Islet of Langerhans (tissue), 1 donor: ENCODE measurements at regions not wholly inside any gene's neighbourhood (a gene's known extent, or its start where the extent isn't known, plus 50 kb on each side); places are given as distances from the start of the nearest gene placed in this dataset.

Experiments
- FAIRE-seq: peaks from one replicate; lab custom pipeline; 2011; peaks lifted over from hg19 to GRCh38; lab: Jason Lieb, UNC

DNA sequence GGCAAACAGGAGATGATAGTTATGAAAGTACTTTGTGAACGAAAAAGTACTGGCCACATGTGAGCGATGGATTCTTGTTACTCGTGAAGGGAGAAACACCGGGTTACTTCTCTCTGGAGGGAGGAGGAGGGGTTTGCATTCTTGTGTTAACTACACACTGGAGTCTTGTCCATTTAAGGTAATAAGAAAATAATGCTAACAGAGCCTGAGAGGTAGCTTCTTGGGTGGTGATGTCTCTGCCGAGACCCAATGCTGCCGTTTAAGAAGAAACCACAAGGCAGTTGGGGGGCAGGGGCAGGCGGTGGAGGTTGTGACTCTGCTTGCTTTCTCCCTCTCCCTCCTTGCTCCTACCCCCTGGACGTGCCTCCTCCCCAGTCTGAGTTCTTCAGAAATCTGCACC is 100.9 kb upstream of the ROPN1 start:
- FAIRE-seq: no peak

DNA sequence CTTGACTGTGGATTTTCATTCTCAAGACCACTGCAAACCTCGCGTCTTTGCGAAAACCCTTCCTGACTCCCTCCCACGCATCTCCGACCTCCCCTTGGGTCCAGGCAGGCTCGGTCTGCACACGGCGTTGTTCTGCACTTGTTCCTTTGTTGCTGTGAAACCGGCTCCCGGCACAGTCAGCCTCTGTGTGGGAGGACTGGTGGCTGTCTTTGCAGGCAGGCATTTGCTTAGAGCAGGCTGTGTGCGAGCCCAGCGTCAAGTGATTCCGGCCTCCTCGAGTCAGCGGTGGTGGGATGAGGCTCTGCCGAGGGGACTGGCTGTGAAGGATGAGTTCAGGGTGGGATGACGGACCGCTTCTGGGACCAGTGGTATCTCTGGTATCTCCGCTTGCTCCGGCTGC is 102.6 kb upstream of the ROPN1 start:
- FAIRE-seq: no peak

GRCh38 chr3:124097362-124098131 is 105.6 kb upstream of the ROPN1 start:
- FAIRE-seq: no peak

DNA sequence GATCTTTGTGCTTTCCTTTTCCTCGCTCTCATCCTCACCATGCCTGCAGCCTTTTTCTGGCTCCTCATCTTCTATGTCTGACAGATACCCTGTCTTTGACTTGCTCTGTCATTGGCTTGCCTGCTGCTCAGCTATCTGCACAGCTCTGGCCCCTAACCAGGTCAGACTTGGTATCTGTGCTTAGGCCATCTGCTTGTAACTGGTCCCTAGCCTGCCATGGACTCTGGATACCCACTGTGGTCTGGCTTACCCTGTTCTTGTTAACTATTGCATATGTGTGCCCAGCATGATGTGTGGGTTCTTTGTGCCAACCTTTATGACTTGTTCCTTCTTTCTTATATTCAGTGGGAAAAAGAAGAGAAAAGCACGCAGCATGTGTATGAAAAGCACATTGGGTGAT is 109.7 kb upstream of the ROPN1 start:
- FAIRE-seq: no peak

DNA sequence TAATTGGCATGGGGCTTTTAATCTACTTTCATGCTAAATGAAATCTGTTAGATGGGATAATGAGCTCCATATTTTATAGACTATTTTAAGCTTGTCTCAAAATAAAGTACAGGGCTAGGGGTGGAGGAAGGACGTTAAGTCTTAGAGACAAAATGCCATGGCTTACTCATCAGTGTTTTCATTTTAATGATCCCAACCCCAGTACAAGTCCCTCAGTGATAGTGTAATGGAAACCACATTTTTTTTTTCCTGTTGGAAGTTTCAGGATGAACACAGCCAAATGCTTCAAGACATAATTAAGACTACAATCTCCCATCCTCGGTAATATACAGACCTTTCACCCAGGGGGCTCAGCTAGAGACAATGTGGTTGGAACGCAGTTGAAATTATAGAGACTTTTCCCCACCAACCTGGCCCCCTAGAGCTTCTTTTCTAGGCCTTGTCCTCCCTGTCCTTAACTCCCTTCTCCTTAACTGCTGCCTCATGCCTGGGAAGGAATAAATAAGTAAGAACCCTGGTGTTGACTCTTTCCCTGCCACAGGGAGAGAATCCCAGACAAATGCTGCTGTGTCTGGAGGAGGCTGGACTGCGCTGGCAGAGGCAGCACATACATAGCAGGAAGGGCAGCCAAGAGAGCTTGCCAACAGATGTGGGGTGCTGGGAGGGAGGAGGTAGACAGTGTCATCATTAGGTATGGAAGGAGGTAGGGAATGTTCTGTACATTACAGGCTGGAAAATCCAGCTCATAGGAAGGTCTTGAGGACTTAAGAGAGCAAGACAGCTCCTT is 115.4 kb upstream of the ROPN1 start:
- no peak for FAIRE-seq

GRCh38 chr3:124108446-124108845 is 116.5 kb upstream of the ROPN1 start:
- FAIRE-seq: no peak

DNA sequence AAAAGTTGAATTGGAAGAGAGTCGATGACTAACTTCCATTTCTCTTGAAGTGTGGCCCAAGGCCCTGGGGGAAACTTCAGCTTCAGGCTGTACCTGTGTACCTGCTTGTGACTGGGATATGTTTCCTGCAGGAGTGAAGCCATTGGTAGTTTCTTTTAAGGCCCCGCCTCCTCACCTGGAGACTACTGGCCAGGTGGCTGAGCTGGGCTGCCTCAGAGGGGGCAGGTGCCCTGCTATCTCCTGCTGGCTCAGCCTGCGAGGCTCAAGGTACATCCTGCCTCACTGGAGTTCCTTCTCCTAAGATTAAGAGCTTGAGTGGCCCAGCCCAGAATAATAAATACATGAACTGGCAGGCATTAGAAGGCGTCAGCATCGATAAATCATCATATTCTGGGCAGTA is 121.6 kb upstream of the ROPN1 start:
- FAIRE-seq: no peak

DNA sequence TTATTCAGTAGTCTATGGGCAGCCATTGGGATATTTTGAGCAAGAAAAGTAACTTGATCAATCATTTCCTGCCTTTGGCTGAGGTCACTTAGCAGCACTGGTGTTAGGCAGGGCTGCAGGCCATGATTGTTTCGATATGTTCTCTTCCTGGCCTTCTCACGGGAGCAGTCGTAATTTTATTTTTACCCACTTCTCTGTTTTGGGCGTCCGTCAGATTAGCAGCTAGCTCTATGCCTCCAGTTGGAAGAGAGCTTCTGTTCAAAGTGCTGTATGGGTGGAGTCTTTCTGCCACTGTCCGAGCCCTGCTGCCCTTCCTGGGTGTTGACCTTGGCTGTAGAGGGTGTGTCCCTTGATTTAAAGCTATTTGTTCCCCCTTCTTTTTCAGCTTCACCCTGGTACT is 123.4 kb upstream of the ROPN1 start:
- no peak for FAIRE-seq

- no peak for FAIRE-seq
Measured at GRCh38 chr3:124115956-124116355, 124.0 kb upstream of the ROPN1 start.

DNA sequence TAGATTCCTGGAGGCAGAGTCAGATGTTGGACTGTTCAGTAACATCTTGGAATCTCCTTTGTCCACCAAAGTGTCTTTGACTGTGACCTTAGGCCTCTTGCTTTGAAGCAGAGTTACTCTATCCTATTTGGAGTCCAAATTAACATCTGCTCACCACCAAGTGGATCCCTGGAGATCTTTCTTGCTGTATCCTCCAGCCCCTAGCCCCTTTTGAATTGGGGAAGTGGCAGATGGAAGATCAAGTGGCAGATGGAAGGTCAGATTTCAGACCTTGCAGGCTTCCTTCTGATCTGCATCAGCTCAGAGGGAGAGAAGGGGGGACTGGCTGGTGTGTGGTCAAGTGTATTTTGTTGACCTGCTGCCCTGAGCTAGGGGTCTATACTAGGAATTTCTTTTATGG is 125.0 kb upstream of the ROPN1 start:
- no peak for FAIRE-seq

DNA sequence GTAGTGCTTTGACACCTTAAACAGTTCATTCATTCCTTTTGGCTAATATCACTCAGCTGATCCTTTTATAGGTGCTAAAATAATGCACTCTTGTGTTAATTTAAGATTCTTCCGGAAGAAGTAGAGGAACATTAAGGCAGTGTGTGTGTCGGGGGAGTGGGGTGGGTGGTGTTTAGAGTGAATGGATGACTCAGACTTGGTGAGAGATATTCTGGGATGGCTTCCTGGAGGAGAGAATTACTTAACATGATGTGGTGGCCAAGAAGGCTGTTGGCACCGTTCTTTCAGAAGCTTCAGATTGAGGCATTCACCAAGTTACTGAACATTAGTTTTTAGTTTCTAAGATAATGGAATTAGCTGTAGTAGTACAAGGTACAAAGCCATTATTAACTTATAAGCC is 125.6 kb upstream of the ROPN1 start:
- no peak for FAIRE-seq

DNA sequence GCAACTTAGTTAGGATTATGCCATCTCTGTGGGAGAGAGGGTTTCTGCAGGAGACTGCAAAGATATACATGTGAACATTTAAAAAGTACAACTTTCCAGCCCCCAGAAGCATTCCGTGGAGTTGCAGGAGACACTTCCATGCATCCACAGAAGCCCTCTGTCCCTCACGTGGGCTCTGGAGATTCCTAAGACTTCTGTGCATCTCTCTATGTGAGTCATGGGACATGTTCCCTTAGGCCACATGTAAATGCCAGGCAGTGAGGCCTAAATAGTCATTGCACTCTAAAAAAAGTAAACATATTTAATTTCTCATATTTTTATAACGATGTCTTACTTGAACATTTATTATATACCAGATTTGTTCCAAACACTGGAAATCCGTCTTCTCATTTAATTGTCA is 126.5 kb upstream of the ROPN1 start:
- FAIRE-seq: no peak

- no peak for FAIRE-seq
Measured at GRCh38 chr3:124119056-124119716, 127.3 kb upstream of the ROPN1 start.

DNA sequence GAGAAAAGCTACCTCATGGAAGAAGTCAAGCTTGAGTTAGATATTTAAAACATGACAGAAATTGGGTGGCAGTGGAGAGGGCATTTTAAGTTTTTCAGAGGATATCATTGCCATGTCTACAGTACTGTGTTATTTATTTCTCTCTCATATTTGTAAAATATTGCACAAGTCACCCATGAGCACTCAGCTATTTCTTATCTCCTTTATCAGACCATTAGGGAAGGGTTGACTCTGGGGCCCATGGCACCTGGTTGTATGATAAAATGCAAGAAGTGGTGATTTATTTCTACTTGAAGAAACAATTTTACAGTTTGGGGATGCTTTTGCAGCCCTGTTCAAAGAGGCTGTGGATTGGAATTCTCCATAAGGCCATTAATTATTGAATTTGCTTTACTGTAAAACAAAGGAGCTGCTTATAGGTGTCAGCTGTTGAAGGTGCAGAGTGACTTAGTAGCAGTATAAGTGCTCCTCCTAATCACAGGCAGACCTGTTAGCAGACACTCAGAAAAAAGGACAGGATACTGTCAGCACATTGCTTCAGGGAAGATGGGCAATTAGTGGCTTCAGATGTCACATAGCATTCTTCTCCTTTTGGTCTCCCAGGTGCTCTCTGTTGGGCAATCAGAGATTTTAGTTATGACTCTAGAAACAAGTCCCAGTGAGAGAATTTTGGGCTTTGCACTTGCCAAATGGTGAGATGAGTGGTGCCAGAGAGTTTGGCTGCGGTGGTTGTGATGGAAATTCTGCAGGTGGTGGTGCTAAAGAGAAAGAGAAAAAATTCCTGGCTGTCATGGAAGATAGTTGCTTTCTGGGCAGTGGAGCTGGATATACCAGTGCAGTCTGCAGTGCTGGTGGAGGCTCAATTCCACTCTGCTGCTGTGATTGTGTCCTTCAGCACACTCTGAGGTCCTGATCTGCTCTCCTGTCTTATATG is 129.7 kb upstream of the ROPN1 start:
- no peak for FAIRE-seq

DNA sequence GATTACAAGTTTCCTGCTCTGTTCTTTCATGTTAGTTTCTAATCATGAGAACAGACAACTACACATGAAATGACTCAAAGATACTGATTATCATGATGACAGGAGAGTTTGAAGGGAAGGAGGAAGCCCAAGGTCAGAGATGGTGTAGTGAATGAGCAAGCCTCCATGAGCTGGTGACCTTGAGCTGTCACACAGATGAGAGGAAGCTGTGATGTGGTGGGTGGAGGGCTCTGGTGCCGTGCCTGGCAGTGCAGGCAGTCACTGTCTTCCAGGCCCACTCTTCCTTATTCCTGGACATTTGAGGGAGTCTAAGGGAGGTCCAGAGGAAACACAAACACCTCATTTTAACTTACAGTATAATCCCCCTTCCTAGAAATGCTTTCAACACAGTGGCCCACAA is 133.4 kb upstream of the ROPN1 start:
- FAIRE-seq: no peak

- FAIRE-seq: no peak
Measured at GRCh38 chr3:124126436-124127023, 134.6 kb upstream of the ROPN1 start.

- FAIRE-seq: no peak
Measured at GRCh38 chr3:124131158-124131557, 139.2 kb upstream of the ROPN1 start.

DNA sequence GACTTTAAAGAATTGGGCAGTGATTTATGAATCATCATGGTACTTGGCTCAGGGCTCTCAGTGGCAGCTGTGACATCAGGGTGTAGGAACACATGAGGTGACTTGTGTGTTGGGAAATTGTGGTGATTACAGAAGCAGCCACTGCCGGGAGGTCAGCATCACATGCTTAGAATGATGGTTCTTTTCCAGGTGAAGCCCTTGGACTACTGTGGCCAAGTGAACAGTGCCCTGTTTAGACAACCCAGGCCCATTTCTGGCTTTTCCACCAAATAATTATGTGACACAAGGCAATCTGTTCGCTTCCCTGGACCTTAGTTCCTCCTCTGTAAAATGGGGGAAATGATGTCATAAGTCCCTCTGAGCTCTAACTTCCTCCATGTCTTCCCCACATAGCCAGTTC is 139.7 kb upstream of the ROPN1 start:
- no peak for FAIRE-seq

DNA sequence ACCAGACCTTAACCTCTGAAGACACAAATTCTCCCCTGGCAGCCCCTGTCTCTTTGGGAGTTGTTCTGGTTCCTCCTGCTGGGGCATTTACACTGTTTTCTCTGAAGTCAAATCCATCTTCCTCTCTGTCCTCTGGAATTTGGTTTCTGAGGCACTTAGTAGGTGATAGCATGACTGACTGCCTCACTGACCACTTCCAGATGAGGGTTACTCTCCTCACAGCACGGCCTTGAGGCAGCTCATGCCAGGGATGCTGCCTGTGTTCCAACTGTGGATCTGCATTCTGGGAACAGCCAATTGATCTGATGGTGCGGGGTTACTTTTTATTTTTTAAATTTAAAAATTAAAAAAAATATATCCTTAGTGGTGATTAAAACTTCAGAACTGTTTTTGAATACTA is 140.9 kb upstream of the ROPN1 start:
- no peak for FAIRE-seq

- FAIRE-seq: no peak
Measured at GRCh38 chr3:124133366-124133940, 141.5 kb upstream of the ROPN1 start.

GRCh38 chr3:124137216-124137615 is 145.3 kb upstream of the ROPN1 start:
- FAIRE-seq: no peak

DNA sequence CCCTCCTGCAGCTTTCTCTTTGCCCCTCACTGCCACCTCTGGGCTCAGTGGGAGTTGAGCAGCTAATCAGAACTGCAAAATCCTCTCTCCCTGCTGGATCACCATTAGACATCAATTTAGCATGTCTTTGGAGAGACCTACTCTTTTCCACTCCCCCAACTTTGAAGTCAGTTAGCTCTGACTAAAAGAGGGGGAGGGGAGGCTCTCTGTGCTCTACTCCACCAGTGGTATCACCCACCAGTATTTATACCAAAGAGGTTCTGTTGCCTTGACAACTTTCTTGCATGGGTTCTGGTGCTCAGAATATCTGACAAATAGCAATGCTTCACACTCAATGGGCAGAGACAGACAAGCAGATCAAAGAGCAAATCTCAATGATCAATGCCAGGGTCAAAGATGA is 146.2 kb upstream of the ROPN1 start:
- FAIRE-seq: no peak
